ENCODE measurements at regions not wholly inside any gene's neighbourhood (a gene's known extent, or its start where the extent isn't known, plus 50 kb on each side); places are given as distances from the start of the nearest gene placed in this dataset.

DNA sequence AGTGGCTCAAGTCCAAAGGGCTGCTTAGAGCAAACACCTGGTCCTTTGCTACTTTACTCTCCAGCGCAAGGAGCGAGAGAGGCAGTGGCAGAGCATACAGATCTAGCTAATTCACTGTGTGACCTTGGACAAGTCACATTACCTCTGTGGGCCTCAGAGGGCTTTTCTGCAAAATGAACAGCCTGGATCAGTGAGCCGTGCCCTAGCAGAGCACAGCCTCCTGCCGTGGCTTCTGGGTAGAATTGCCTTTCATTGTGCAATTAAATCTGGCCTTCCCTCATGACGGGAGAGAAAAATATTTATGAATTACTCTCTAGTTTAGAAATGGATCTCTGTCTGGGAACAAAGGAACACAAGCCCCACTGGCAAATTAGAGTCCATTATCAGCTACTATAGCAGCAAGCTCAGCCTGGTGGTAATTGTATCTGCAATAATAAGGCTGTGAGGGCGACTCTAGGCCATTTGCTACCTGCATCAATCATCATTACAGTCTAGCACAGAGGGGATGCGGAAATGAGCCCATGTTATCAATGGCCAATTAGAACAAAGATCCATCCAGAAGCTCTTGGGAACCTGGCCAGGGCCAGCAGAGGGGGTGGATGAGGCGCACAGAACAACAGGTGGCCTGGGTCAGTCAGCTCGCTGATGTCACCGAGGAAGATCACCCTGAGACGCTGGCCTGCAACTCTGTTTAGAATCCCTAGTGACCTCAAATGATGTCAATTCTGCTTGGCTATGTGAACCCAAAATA, 114.2 kb upstream of the LY86 start (continued):
- TF ChIP-seq, protein P1, sequence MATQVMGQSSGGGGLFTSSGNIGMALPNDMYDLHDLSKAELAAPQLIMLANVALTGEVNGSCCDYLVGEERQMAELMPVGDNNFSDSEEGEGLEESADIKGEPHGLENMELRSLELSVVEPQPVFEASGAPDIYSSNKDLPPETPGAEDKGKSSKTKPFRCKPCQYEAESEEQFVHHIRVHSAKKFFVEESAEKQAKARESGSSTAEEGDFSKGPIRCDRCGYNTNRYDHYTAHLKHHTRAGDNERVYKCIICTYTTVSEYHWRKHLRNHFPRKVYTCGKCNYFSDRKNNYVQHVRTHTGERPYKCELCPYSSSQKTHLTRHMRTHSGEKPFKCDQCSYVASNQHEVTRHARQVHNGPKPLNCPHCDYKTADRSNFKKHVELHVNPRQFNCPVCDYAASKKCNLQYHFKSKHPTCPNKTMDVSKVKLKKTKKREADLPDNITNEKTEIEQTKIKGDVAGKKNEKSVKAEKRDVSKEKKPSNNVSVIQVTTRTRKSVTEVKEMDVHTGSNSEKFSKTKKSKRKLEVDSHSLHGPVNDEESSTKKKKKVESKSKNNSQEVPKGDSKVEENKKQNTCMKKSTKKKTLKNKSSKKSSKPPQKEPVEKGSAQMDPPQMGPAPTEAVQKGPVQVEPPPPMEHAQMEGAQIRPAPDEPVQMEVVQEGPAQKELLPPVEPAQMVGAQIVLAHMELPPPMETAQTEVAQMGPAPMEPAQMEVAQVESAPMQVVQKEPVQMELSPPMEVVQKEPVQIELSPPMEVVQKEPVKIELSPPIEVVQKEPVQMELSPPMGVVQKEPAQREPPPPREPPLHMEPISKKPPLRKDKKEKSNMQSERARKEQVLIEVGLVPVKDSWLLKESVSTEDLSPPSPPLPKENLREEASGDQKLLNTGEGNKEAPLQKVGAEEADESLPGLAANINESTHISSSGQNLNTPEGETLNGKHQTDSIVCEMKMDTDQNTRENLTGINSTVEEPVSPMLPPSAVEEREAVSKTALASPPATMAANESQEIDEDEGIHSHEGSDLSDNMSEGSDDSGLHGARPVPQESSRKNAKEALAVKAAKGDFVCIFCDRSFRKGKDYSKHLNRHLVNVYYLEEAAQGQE (IDR thresholded peaks at IDR 0.05; ENCODE audit: low read depth): no peak

DNA sequence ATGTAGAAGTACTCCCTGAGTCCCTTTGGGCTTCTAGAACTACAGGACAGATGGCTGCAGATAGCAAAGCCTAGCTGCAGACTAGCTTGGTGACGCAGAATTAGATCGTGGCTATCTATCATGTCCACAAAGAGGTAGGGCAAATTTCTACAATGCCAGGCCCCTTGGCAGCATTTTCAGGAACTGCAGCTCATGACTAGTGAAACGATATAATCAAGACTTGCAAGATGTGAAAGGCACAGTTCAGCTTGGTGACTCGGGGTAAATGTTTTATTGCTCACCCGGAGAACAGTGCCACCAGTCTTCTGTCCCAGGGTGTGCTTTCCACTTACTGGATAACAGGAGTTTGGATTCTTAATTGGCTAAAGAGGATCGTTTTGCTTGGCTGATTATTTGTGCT, 108.7 kb upstream of the LY86 start:
- DNase-seq (ENCODE audit: low read depth, low spot score) (no peak), ATAC-seq (no peak)
- H3K9me2 ChIP-seq (ENCODE audit: insufficient read depth): no peaks in the 10 kb centered on the region
- H3K4me3 ChIP-seq (replicated peaks in 1 of 2; ENCODE audit: low read depth in 1 of 2, low read length in 2 of 2): no peak overlapping the region
- H4K20me1 ChIP-seq (ENCODE audit: insufficient read depth): no peaks in the 10 kb centered on the region
- intact Hi-C loops (cut with micrococcal nuclease): no loop called here
- POLR2A ChIA-PET: no interaction called here
- no peak overlapping the region for H3K27ac ChIP-seq (ENCODE audit: low read depth, low read length)
- H3K4me2 ChIP-seq (ENCODE audit: low read length): no peak overlapping the region
- BruUV-seq (replicated peaks): no TSS peak
- no peaks in the 10 kb centered on the region for H3K79me2 ChIP-seq (ENCODE audit: insufficient read depth, low read length)
- H3K27me3 ChIP-seq (ENCODE audit: insufficient read depth, low read length): peaks cover 49% of the 10 kb centered on the region; the same call in 1 of the 2 replicates
- no peak overlapping the region for H2AFZ ChIP-seq (ENCODE audit: low read depth, low read length, poor library complexity, severe bottlenecking)
- TF ChIP-seq POLR2A (IDR thresholded peaks at IDR 0.05; ENCODE audit: borderline replicate concordance, extremely low read depth, insufficient read depth, insufficient read length): no peak
- no peak for TF ChIP-seq ZNF274 (IDR thresholded peaks at IDR 0.05; ENCODE audit: low read depth, low read length)
- no peak for TF ChIP-seq RAD21 (IDR thresholded peaks at IDR 0.05; ENCODE audit: low read depth)
- no peak for TF ChIP-seq ELF1 (IDR thresholded peaks at IDR 0.05; ENCODE audit: borderline replicate concordance, low read depth)
- TF ChIP-seq CEBPB (IDR thresholded peaks at IDR 0.05; ENCODE audit: low read depth): no peak
- TF ChIP-seq POLR2AphosphoS5 (IDR thresholded peaks at IDR 0.05; ENCODE audit: low read depth, low read length): no peak
- TF ChIP-seq SRF (IDR thresholded peaks at IDR 0.05; ENCODE audit: low read depth): no peak
- no peak for TF ChIP-seq ZFX (IDR thresholded peaks at IDR 0.05)
- H3K4me1 ChIP-seq (ENCODE audit: control insufficient read depth in 1 of 2, insufficient read depth in 2 of 2, low read length in 2 of 2): no peaks in the 10 kb centered on the region
- H3K36me3 ChIP-seq (ENCODE audit: control insufficient read depth in 1 of 2, insufficient read depth in 2 of 2, low read length in 2 of 2): no peaks in the 10 kb centered on the region
- no peaks in the 10 kb centered on the region for H3K9me3 ChIP-seq (ENCODE audit: control insufficient read depth in 1 of 2, insufficient read depth in 1 of 2, low read depth in 1 of 2, low read length in 2 of 2)
- CTCF ChIA-PET: no interaction called here
- no peak overlapping the region for H3K9ac ChIP-seq (ENCODE audit: low read length)
- RAD21 ChIA-PET (ENCODE audit: low non-redundant PET in 1 of 2, low total read pairs in 2 of 2, uncharacterized antibody in 2 of 2, unreplicated experiment in 2 of 2): no interaction called here

All from HCT116 (cell line).